ENCODE measurements at regions not wholly inside any gene's neighbourhood (a gene's known extent, or its start where the extent isn't known, plus 50 kb on each side); places are given as distances from the start of the nearest gene placed in this dataset.

DNA sequence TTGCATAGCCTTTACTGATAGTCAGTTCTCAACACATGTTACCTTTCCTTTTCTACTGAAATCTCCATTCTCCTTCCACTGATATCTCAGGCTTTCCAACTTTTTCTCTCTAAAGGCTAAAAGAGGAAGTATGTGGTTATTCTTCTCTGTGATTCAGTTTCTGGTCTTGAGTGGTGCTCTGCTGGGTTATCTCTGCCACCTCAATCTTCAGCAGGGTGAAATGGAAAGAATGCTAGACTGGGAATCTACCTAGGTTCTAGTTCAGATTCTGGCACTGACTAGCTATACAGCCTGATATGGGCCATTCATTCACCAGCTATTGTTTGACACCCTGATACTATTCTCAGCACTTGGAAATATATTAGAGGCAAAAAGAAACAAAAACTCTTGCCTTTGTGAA, 124.9 kb upstream of the GRIA1 start:
- Mint-ChIP-seq H3K4me1 (ENCODE audit: low read depth, unreplicated experiment) (peaks cover 6% of the 10 kb centered on the region), H3K4me3 (ENCODE audit: unreplicated experiment) (no peak overlapping the region), H3K27me3 (ENCODE audit: low read depth, unreplicated experiment) (no peaks in the 10 kb centered on the region), H3K9me3 (ENCODE audit: unreplicated experiment) (no peaks in the 10 kb centered on the region), H3K27ac (ENCODE audit: unreplicated experiment) (no peak overlapping the region), H3K36me3 (ENCODE audit: low read depth, unreplicated experiment) (no peaks in the 10 kb centered on the region)
- H3K4me1 ChIP-seq (ENCODE audit: insufficient read depth, low read length): no peaks in the 10 kb centered on the region
- H3K79me2 ChIP-seq (ENCODE audit: insufficient read depth, low read length): no peaks in the 10 kb centered on the region
- no peak overlapping the region for H3K4me2 ChIP-seq (ENCODE audit: low read length)
- no peak overlapping the region for H3K9ac ChIP-seq (ENCODE audit: low read length)
- H3K9me3 ChIP-seq (ENCODE audit: insufficient read depth, low read depth, low read length): no peaks in the 10 kb centered on the region
- H4K20me1 ChIP-seq (ENCODE audit: insufficient read depth, low read length): no peaks in the 10 kb centered on the region
- H3K4me3 ChIP-seq (ENCODE audit: insufficient read depth, low read depth, low read length): no peak overlapping the region
- FAIRE-seq: no peak
- H3K27me3 ChIP-seq (ENCODE audit: insufficient read depth, low read length): no peaks in the 10 kb centered on the region
- TF ChIP-seq, protein P1, sequence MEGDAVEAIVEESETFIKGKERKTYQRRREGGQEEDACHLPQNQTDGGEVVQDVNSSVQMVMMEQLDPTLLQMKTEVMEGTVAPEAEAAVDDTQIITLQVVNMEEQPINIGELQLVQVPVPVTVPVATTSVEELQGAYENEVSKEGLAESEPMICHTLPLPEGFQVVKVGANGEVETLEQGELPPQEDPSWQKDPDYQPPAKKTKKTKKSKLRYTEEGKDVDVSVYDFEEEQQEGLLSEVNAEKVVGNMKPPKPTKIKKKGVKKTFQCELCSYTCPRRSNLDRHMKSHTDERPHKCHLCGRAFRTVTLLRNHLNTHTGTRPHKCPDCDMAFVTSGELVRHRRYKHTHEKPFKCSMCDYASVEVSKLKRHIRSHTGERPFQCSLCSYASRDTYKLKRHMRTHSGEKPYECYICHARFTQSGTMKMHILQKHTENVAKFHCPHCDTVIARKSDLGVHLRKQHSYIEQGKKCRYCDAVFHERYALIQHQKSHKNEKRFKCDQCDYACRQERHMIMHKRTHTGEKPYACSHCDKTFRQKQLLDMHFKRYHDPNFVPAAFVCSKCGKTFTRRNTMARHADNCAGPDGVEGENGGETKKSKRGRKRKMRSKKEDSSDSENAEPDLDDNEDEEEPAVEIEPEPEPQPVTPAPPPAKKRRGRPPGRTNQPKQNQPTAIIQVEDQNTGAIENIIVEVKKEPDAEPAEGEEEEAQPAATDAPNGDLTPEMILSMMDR (IDR thresholded peaks at IDR 0.05; ENCODE audit: insufficient read depth, low read depth, low read length): no peak
- no peak for TF ChIP-seq EZH2 (IDR thresholded peaks at IDR 0.05; ENCODE audit: insufficient read depth, low read length)
- no peak overlapping the region for H3K27ac ChIP-seq (ENCODE audit: low read depth, low read length)
- no peak for DNase-seq (ENCODE audit: low read depth)
- no peak overlapping the region for H2AFZ ChIP-seq (ENCODE audit: low read depth, low read length)
- no peaks in the 10 kb centered on the region for H3K36me3 ChIP-seq (ENCODE audit: insufficient read depth, low read length)

DNA sequence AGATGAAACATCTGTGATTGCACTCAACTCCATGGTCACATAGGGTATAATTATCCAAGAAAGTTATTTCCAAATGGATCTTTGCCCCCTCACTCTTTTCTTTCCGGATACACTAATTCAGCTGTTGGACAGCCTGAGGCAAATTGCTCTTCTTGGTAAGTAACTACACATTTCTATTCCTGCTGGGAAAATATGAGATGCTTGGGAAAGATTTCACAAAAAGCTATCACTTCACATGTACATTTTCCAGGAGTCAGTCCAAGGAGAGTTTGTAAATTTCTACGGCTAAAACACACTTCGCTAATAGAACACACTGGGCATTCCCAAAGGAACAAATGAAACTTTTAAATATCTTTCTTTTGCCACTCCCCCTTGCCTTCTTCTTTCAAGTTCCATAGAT, 123.0 kb upstream of the GRIA1 start:
- Mint-ChIP-seq H3K4me3 (ENCODE audit: unreplicated experiment) (no peak overlapping the region), H3K36me3 (ENCODE audit: low read depth, unreplicated experiment) (no peaks in the 10 kb centered on the region), H3K27ac (ENCODE audit: unreplicated experiment) (no peak overlapping the region), H3K27me3 (ENCODE audit: low read depth, unreplicated experiment) (no peaks in the 10 kb centered on the region), H3K9me3 (ENCODE audit: unreplicated experiment) (no peaks in the 10 kb centered on the region), H3K4me1 (ENCODE audit: low read depth, unreplicated experiment) (peaks cover 6% of the 10 kb centered on the region)
- H3K36me3 ChIP-seq (ENCODE audit: insufficient read depth, low read length): no peaks in the 10 kb centered on the region
- H3K4me1 ChIP-seq (ENCODE audit: insufficient read depth, low read length): no peaks in the 10 kb centered on the region
- FAIRE-seq: no peak
- no peak overlapping the region for H3K9ac ChIP-seq (ENCODE audit: low read length)
- H3K27ac ChIP-seq (ENCODE audit: low read depth, low read length): no peak overlapping the region
- no peaks in the 10 kb centered on the region for H4K20me1 ChIP-seq (ENCODE audit: insufficient read depth, low read length)
- no peak for DNase-seq (ENCODE audit: low read depth)
- no peak overlapping the region for H2AFZ ChIP-seq (ENCODE audit: low read depth, low read length)
- no peak overlapping the region for H3K4me3 ChIP-seq (ENCODE audit: insufficient read depth, low read depth, low read length)
- no peak overlapping the region for H3K4me2 ChIP-seq (ENCODE audit: low read length)
- H3K27me3 ChIP-seq (ENCODE audit: insufficient read depth, low read length): no peaks in the 10 kb centered on the region
- TF ChIP-seq EZH2 (IDR thresholded peaks at IDR 0.05; ENCODE audit: insufficient read depth, low read length): no peak
- TF ChIP-seq, protein P1 (IDR thresholded peaks at IDR 0.05; ENCODE audit: insufficient read depth, low read depth, low read length): no peak
- no peaks in the 10 kb centered on the region for H3K9me3 ChIP-seq (ENCODE audit: insufficient read depth, low read depth, low read length)
- H3K79me2 ChIP-seq (ENCODE audit: insufficient read depth, low read length): no peaks in the 10 kb centered on the region

DNA sequence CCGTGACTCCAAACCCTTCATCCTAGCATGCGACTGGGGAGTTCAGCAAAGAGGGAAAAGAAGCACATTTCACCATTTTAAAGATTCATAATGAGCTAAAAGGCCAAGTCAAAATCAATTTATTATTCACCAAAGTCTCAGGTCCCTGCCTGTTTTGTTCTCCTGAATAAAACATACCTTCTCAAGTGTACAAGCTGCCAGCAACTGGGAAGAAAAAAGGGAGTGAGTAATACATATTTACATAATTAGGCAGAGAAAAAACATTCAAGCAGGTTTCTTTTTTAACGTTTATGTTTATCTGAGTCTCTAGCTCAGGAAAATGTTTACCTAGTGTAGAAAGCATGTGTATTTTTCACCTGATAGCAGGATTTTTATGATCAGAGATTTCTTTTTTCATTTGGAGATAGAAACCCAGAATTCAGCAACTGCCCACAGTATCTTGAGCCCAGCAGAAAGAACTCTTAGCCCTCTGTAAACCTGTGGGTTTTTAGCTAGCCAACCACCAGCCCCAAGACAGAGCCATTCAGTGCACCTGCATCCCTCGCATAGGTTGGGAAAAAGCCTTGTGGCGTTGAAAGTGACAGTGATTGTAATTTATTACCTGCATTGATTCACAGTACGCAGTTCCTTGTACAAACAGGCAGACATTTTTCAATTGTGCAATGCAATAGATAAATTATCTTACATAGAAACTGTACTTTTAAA, 117.9 kb upstream of the GRIA1 start:
- H3K9me3 Mint-ChIP-seq (ENCODE audit: unreplicated experiment): no peaks in the 10 kb centered on the region
- no peaks in the 10 kb centered on the region for H3K9me3 ChIP-seq (ENCODE audit: insufficient read depth, low read depth, low read length)
- no peaks in the 10 kb centered on the region for H3K36me3 ChIP-seq (ENCODE audit: insufficient read depth, low read length)
- H3K79me2 ChIP-seq (ENCODE audit: insufficient read depth, low read length): no peaks in the 10 kb centered on the region
- no peak overlapping the region for H3K9ac ChIP-seq (ENCODE audit: low read length)
- no peaks in the 10 kb centered on the region for H3K4me1 ChIP-seq (ENCODE audit: insufficient read depth, low read length)
- H3K4me3 ChIP-seq (ENCODE audit: insufficient read depth, low read depth, low read length): no peak overlapping the region
- FAIRE-seq: no peak
- TF ChIP-seq, protein P1 (IDR thresholded peaks at IDR 0.05; ENCODE audit: insufficient read depth, low read depth, low read length): no peak
- TF ChIP-seq EZH2 (IDR thresholded peaks at IDR 0.05; ENCODE audit: insufficient read depth, low read length): no peak
- DNase-seq (ENCODE audit: low read depth): no peak
- H3K27ac ChIP-seq (ENCODE audit: low read depth, low read length): no peak overlapping the region
- H3K4me1 Mint-ChIP-seq (ENCODE audit: low read depth, unreplicated experiment): no peaks in the 10 kb centered on the region
- H3K4me3 Mint-ChIP-seq (ENCODE audit: unreplicated experiment): no peak overlapping the region
- no peak overlapping the region for H3K4me2 ChIP-seq (ENCODE audit: low read length)
- no peak overlapping the region for H3K27ac Mint-ChIP-seq (ENCODE audit: unreplicated experiment)
- H2AFZ ChIP-seq (ENCODE audit: low read depth, low read length): no peak overlapping the region
- H3K27me3 ChIP-seq (ENCODE audit: insufficient read depth, low read length): no peaks in the 10 kb centered on the region
- H4K20me1 ChIP-seq (ENCODE audit: insufficient read depth, low read length): no peaks in the 10 kb centered on the region
- H3K27me3 Mint-ChIP-seq (ENCODE audit: low read depth, unreplicated experiment): no peaks in the 10 kb centered on the region
- H3K36me3 Mint-ChIP-seq (ENCODE audit: low read depth, unreplicated experiment): no peaks in the 10 kb centered on the region

Data from astrocyte (in vitro differentiated cells and primary cell).